ENCODE measurements at regions not wholly inside any gene's neighbourhood (a gene's known extent, or its start where the extent isn't known, plus 50 kb on each side); places are given as distances from the start of the nearest gene placed in this dataset.
"Not testable (repeated sequence)": the region's sequence is repeated elsewhere in the genome, so short reads cannot be mapped to it uniquely, and the experiment has no call there.

- TF ChIP-seq, protein P1, sequence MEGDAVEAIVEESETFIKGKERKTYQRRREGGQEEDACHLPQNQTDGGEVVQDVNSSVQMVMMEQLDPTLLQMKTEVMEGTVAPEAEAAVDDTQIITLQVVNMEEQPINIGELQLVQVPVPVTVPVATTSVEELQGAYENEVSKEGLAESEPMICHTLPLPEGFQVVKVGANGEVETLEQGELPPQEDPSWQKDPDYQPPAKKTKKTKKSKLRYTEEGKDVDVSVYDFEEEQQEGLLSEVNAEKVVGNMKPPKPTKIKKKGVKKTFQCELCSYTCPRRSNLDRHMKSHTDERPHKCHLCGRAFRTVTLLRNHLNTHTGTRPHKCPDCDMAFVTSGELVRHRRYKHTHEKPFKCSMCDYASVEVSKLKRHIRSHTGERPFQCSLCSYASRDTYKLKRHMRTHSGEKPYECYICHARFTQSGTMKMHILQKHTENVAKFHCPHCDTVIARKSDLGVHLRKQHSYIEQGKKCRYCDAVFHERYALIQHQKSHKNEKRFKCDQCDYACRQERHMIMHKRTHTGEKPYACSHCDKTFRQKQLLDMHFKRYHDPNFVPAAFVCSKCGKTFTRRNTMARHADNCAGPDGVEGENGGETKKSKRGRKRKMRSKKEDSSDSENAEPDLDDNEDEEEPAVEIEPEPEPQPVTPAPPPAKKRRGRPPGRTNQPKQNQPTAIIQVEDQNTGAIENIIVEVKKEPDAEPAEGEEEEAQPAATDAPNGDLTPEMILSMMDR (IDR thresholded peaks at IDR 0.05; ENCODE audit: borderline replicate concordance, control extremely low read depth, extremely low read depth, insufficient read depth, missing control alignments): no peak
- in situ Hi-C loops (cut with MboI; ENCODE audit: low sequenced_read_pairs, unreplicated experiment): no loop called here
- no peak for DNase-seq (ENCODE audit: low spot score)
Measured at GRCh38 chr18:29737190-29737589, 1305.4 kb downstream of the DSC3 start.

DNA sequence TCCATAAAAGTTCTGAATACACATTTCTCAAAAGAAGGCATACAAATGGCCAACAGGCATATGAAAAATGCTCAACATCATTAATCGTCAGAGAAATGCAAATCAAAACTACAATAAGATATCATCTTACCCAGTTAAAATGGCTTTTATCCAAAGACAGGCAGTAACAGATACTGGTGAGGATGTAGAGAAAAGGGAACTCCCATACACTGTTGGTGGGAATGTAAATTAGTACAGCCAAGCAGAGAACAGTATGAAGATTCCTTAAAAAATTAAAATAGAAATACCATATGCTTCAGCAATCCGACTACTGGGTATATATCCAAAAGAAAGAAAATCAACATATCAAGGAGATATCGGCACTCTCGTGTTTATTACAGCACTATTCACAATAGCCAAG lies 1312.5 kb downstream of the DSC3 start:
- TF ChIP-seq, protein P1 (IDR thresholded peaks at IDR 0.05; ENCODE audit: borderline replicate concordance, control extremely low read depth, extremely low read depth, insufficient read depth, missing control alignments): no peak
- in situ Hi-C loops (cut with MboI; ENCODE audit: low sequenced_read_pairs, unreplicated experiment): no loop called here
- DNase-seq (ENCODE audit: low spot score): no peak

DNA sequence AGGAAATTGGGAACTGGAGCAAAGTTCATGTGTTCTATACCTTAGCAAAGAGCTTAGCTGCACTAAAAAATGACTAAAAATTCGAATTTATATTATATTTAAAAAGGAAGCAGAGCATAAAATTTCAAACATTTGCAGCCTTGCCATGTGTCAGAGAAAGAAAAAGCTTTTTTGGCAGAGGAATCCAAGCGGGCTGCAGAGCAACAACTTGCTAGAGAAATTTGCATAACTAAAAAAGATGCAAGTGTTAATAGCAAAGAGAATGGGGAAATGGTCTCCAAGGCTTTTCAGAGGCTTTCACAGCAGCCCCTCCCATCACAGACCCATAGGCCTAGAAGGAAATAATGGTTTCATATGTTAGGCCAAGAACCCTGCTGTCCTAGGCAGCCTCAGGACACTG lies 1315.9 kb downstream of the DSC3 start:
- TF ChIP-seq, protein P1 (IDR thresholded peaks at IDR 0.05; ENCODE audit: borderline replicate concordance, control extremely low read depth, extremely low read depth, insufficient read depth, missing control alignments): no peak
- in situ Hi-C loops (cut with MboI; ENCODE audit: low sequenced_read_pairs, unreplicated experiment): no loop called here
- DNase-seq (ENCODE audit: low spot score): no peak

- DNase-seq (ENCODE audit: low spot score); in situ Hi-C loops (cut with MboI; ENCODE audit: low sequenced_read_pairs, unreplicated experiment): not testable (repeated sequence)
Measured at GRCh38 chr18:29723486-29723885, 1319.1 kb downstream of the DSC3 start.

DNA sequence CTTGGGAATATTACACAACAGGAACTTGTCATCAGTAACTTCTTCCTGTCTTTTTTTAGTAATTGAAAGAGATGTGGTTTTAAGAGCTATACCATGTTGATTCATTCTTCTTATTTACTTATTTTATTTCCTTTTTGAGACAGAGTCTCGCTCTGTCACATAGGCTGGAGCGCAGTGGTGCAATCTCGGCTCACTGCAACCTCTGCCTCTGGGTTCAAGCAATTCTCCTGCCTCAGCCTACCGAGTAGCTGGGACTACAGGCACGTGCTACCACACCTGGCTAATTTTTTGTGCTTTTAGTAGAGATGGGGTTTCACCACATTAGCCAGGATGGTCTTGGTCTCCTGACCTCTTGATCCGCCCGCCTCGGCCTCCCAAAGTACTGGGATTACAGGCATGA lies 1326.6 kb downstream of the DSC3 start:
- in situ Hi-C loops (cut with MboI; ENCODE audit: low sequenced_read_pairs, unreplicated experiment): not testable (repeated sequence)

GRCh38 chr18:29712785-29713184 lies 1329.8 kb downstream of the DSC3 start:
- in situ Hi-C loops (cut with MboI; ENCODE audit: low sequenced_read_pairs, unreplicated experiment): no loop called here
- TF ChIP-seq, protein P1 (IDR thresholded peaks at IDR 0.05; ENCODE audit: borderline replicate concordance, control extremely low read depth, extremely low read depth, insufficient read depth, missing control alignments): no peak
- no peak for DNase-seq (ENCODE audit: low spot score)

More for the DNA sequence above, 1326.6 kb downstream of the DSC3 start:
- not testable (repeated sequence) for DNase-seq (ENCODE audit: low spot score)

GRCh38 chr18:29711932-29712331 lies 1330.6 kb downstream of the DSC3 start:
- in situ Hi-C loops (cut with MboI; ENCODE audit: low sequenced_read_pairs, unreplicated experiment): no loop called here
- TF ChIP-seq, protein P1 (IDR thresholded peaks at IDR 0.05; ENCODE audit: borderline replicate concordance, control extremely low read depth, extremely low read depth, insufficient read depth, missing control alignments): no peak
- no peak for DNase-seq (ENCODE audit: low spot score)

DNA sequence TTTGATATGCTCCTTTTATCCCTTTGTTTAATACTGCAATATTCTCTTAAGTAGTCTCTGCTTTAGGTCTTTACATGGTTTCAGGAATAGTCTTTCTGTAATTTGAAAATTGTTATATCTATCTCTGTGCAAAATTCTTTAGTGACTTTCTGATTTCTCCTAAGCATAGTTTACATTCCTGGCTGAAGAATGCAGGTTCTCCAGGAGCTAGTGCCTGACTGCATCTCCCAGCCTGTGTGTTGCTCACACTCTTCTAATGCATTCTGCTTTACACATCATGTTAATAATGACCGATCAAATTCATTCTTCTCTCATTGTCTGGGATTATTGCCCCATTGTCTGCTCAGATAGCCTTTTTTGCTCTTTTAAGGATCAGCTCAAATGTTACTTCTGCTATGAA lies 1349.2 kb downstream of the DSC3 start:
- in situ Hi-C loops (cut with MboI; ENCODE audit: low sequenced_read_pairs, unreplicated experiment): no loop called here
- no peak for DNase-seq (ENCODE audit: low spot score)
- TF ChIP-seq, protein P1 (IDR thresholded peaks at IDR 0.05; ENCODE audit: borderline replicate concordance, control extremely low read depth, extremely low read depth, insufficient read depth, missing control alignments): no peak
